ENCODE measurements at regions not wholly inside any gene's neighbourhood (a gene's known extent, or its start where the extent isn't known, plus 50 kb on each side); places are given as distances from the start of the nearest gene placed in this dataset.

GRCh38 chr5:166649676-166650075, 1641.8 kb upstream of the WWC1 start:
- DNase-seq = no peak
- TF ChIP-seq GATA1 (IDR thresholded peaks at IDR 0.05; ENCODE audit: low read depth, low read length) (no peak), POLR2A (IDR thresholded peaks at IDR 0.05; ENCODE audit: low read length) (no peak)

- DNase-seq = no peak
- TF ChIP-seq GATA1 (IDR thresholded peaks at IDR 0.05; ENCODE audit: low read depth, low read length) = no peak
- no peak for TF ChIP-seq POLR2A (IDR thresholded peaks at IDR 0.05; ENCODE audit: low read length)
Measured at GRCh38 chr5:166651234-166651633, 1640.2 kb upstream of the WWC1 start.

- DNase-seq = no peak
- TF ChIP-seq POLR2A (IDR thresholded peaks at IDR 0.05; ENCODE audit: low read length) = no peak
- TF ChIP-seq GATA1 (IDR thresholded peaks at IDR 0.05; ENCODE audit: low read depth, low read length) = no peak
Measured at GRCh38 chr5:166671811-166672210, 1619.6 kb upstream of the WWC1 start.

- TF ChIP-seq GATA1 (IDR thresholded peaks at IDR 0.05; ENCODE audit: low read depth, low read length) (no peak), POLR2A (IDR thresholded peaks at IDR 0.05; ENCODE audit: low read length) (no peak)
- DNase-seq = no peak
Measured at GRCh38 chr5:166672431-166672830, 1619.0 kb upstream of the WWC1 start.

- no peak for DNase-seq
- TF ChIP-seq POLR2A (IDR thresholded peaks at IDR 0.05; ENCODE audit: low read length) (no peak), GATA1 (IDR thresholded peaks at IDR 0.05; ENCODE audit: low read depth, low read length) (no peak)
Measured at GRCh38 chr5:166677891-166678290, 1613.6 kb upstream of the WWC1 start.

- DNase-seq = no peak
- no peak for TF ChIP-seq GATA1 (IDR thresholded peaks at IDR 0.05; ENCODE audit: low read depth, low read length)
- no peak for TF ChIP-seq POLR2A (IDR thresholded peaks at IDR 0.05; ENCODE audit: low read length)
Measured at GRCh38 chr5:166679331-166679730, 1612.1 kb upstream of the WWC1 start.

GRCh38 chr5:166695326-166695725, 1596.1 kb upstream of the WWC1 start:
- TF ChIP-seq GATA1 (IDR thresholded peaks at IDR 0.05; ENCODE audit: low read depth, low read length) = no peak
- no peak for TF ChIP-seq POLR2A (IDR thresholded peaks at IDR 0.05; ENCODE audit: low read length)
- DNase-seq = no peak

GRCh38 chr5:166708291-166708690, 1583.2 kb upstream of the WWC1 start:
- DNase-seq = no peak
- TF ChIP-seq GATA1 (IDR thresholded peaks at IDR 0.05; ENCODE audit: low read depth, low read length) (no peak), POLR2A (IDR thresholded peaks at IDR 0.05; ENCODE audit: low read length) (no peak)

- DNase-seq = no peak
- no peak for TF ChIP-seq GATA1 (IDR thresholded peaks at IDR 0.05; ENCODE audit: low read depth, low read length)
- no peak for TF ChIP-seq POLR2A (IDR thresholded peaks at IDR 0.05; ENCODE audit: low read length)
Measured at GRCh38 chr5:166709691-166710090, 1581.8 kb upstream of the WWC1 start.

- TF ChIP-seq POLR2A (IDR thresholded peaks at IDR 0.05; ENCODE audit: low read length) (no peak), GATA1 (IDR thresholded peaks at IDR 0.05; ENCODE audit: low read depth, low read length) (no peak)
- DNase-seq = no peak
Measured at GRCh38 chr5:166710271-166710670, 1581.2 kb upstream of the WWC1 start.

GRCh38 chr5:166712447-166713185, 1578.8 kb upstream of the WWC1 start:
- no peak for DNase-seq
- TF ChIP-seq GATA1 (IDR thresholded peaks at IDR 0.05; ENCODE audit: low read depth, low read length) = no peak
- no peak for TF ChIP-seq POLR2A (IDR thresholded peaks at IDR 0.05; ENCODE audit: low read length)

- TF ChIP-seq POLR2A (IDR thresholded peaks at IDR 0.05; ENCODE audit: low read length) = no peak
- DNase-seq = no peak
Measured at GRCh38 chr5:166713295-166713694, 1578.2 kb upstream of the WWC1 start.

GRCh38 chr5:166716856-166717492, 1574.5 kb upstream of the WWC1 start:
- DNase-seq = no peak
- TF ChIP-seq GATA1 (IDR thresholded peaks at IDR 0.05; ENCODE audit: low read depth, low read length) (no peak), POLR2A (IDR thresholded peaks at IDR 0.05; ENCODE audit: low read length) (no peak)

- no peak for TF ChIP-seq GATA1 (IDR thresholded peaks at IDR 0.05; ENCODE audit: low read depth, low read length)
Measured at GRCh38 chr5:166719991-166720390, 1571.5 kb upstream of the WWC1 start.

GRCh38 chr5:166722939-166723338, 1568.5 kb upstream of the WWC1 start:
- no peak for TF ChIP-seq GATA1 (IDR thresholded peaks at IDR 0.05; ENCODE audit: low read depth, low read length)
- TF ChIP-seq POLR2A (IDR thresholded peaks at IDR 0.05; ENCODE audit: low read length) = no peak
- DNase-seq = no peak

More at GRCh38 chr5:166719991-166720390, 1571.5 kb upstream of the WWC1 start:
- no peak for DNase-seq
